HEK293 (cell line): ENCODE measurements at regions not wholly inside any gene's neighbourhood (a gene's known extent, or its start where the extent isn't known, plus 50 kb on each side); places are given as distances from the start of the nearest gene placed in this dataset.

ENCODE experiments used
- CTCF ChIA-PET: fragments of 350-600 bp; formaldehyde crosslinking; extraction: SDS; loops from one replicate; lab custom pipeline; 2021; ENCODE audit warnings: antibody characterized with exemption; lab: Yijun Ruan, JAX
- POLR2A ChIA-PET: fragments of 300-600 bp; formaldehyde crosslinking; extraction: SDS; loops from one replicate; lab custom pipeline; 2020; ENCODE audit warnings: antibody characterized with exemption, inconsistent platforms; lab: Yijun Ruan, JAX
- H3K27ac ChIP-seq: fragments of 200-500 bp; sonication (Bioruptor generic); 2 replicates; pipeline ENCODE4 v1.5.1; 2014; ENCODE audit warnings: low read depth, low read length, control low read depth, inconsistent platforms; ENCODE audit errors: extremely low read depth
- H3K36me3 ChIP-seq, 2 experiments: fragments of 200-500 bp in 1 of 2; sonication (Bioruptor generic) in 1 of 2; 1 replicate in 1 of 2; 2 replicates in 1 of 2; pipeline ENCODE4 v1.5.1; 2014 to 2017; ENCODE audit warnings: inconsistent platforms in 2 of 2, low read length in 2 of 2; ENCODE audit not compliant: control insufficient read depth in 2 of 2, insufficient read depth in 1 of 2
- H3K4me1 ChIP-seq: fragments of 200-500 bp; sonication (Bioruptor generic); 2 replicates; pipeline ENCODE4 v1.5.1; 2014; ENCODE audit warnings: mild to moderate bottlenecking, low read length, inconsistent platforms; ENCODE audit not compliant: control insufficient read depth, insufficient read depth
- H3K4me3 ChIP-seq: 2 replicates; pipeline ENCODE4 v1.5.1; 2011; ENCODE audit warnings: low read depth, mild to moderate bottlenecking, control low read depth, low read length, moderate library complexity
- H3K9me3 ChIP-seq: fragments of 200-500 bp; sonication (Bioruptor generic); 2 replicates; pipeline ENCODE4 v1.5.1; 2014; ENCODE audit warnings: low read depth, low read length, inconsistent platforms; ENCODE audit not compliant: control insufficient read depth, insufficient read depth
- BCL11A ChIP-seq: fragments of 450-650 bp; formaldehyde crosslinking; IDR thresholded peaks from 2 replicates; pipeline ENCODE4 v1.5.1; 2016; ENCODE audit warnings: low read depth, missing biosample characterization, missing genetic modification characterization
- GLIS2 ChIP-seq: fragments of 450-650 bp; formaldehyde crosslinking; IDR thresholded peaks from 2 replicates; pipeline ENCODE4 v1.5.1; 2016; ENCODE audit warnings: missing biosample characterization, missing genetic modification characterization
- KLF1 ChIP-seq: fragments of 450-650 bp; formaldehyde crosslinking; IDR thresholded peaks from 2 replicates; pipeline ENCODE4 v1.5.1; 2016; ENCODE audit warnings: missing biosample characterization, missing genetic modification characterization
- KLF9 ChIP-seq: fragments of 450-650 bp; formaldehyde crosslinking; IDR thresholded peaks from 2 replicates; pipeline ENCODE4 v1.5.1; 2016; ENCODE audit warnings: missing biosample characterization, missing genetic modification characterization, low read depth
- MEIS1 ChIP-seq: sonication (generic); formaldehyde crosslinking; IDR thresholded peaks from 2 replicates; pipeline ENCODE4 v1.8.1; 2022; ENCODE audit warnings: missing genetic modification reagents, mild to moderate bottlenecking, borderline replicate concordance
- OSR2 ChIP-seq: fragments of 450-650 bp; formaldehyde crosslinking; IDR thresholded peaks from 2 replicates; pipeline ENCODE4 v1.5.1; 2016; ENCODE audit warnings: missing biosample characterization, missing genetic modification characterization
- SCRT2 ChIP-seq: fragments of 450-650 bp; formaldehyde crosslinking; IDR thresholded peaks from 2 replicates; pipeline ENCODE4 v1.5.1; 2016; ENCODE audit warnings: missing biosample characterization, missing genetic modification characterization
- WT1 ChIP-seq: fragments of 450-650 bp; formaldehyde crosslinking; IDR thresholded peaks from 2 replicates; pipeline ENCODE4 v1.5.1; 2016; ENCODE audit warnings: missing biosample characterization, missing genetic modification characterization
- YY1 ChIP-seq: fragments of 450-650 bp; formaldehyde crosslinking; IDR thresholded peaks from 2 replicates; pipeline ENCODE4 v1.5.1; 2018; ENCODE audit warnings: missing biosample characterization, missing genetic modification characterization
- ZBTB1 ChIP-seq: fragments of 450-650 bp; formaldehyde crosslinking; IDR thresholded peaks from 2 replicates; pipeline ENCODE4 v1.5.1; 2016; ENCODE audit warnings: missing biosample characterization, missing genetic modification characterization
- ZNF155 ChIP-seq: fragments of 450-650 bp; formaldehyde crosslinking; IDR thresholded peaks from 2 replicates; pipeline ENCODE4 v1.5.1; 2016; ENCODE audit warnings: missing biosample characterization, missing genetic modification characterization
- ZNF175 ChIP-seq: fragments of 450-650 bp; formaldehyde crosslinking; IDR thresholded peaks from 2 replicates; pipeline ENCODE4 v1.5.1; 2016; ENCODE audit warnings: missing biosample characterization, missing genetic modification characterization
- ZNF223 ChIP-seq: fragments of 450-650 bp; formaldehyde crosslinking; IDR thresholded peaks from 2 replicates; pipeline ENCODE4 v1.5.1; 2016; ENCODE audit warnings: missing biosample characterization, missing genetic modification characterization
- ZNF239 ChIP-seq: fragments of 450-650 bp; formaldehyde crosslinking; IDR thresholded peaks from 2 replicates; pipeline ENCODE4 v1.5.1; 2016; ENCODE audit warnings: missing biosample characterization, missing genetic modification characterization
- ZNF302 ChIP-seq: fragments of 450-650 bp; formaldehyde crosslinking; IDR thresholded peaks from 2 replicates; pipeline ENCODE4 v1.5.1; 2016; ENCODE audit warnings: missing biosample characterization, missing genetic modification characterization, low read depth
- ZNF416 ChIP-seq: fragments of 450-650 bp; formaldehyde crosslinking; IDR thresholded peaks from 2 replicates; pipeline ENCODE4 v1.5.1; 2016; ENCODE audit warnings: missing biosample characterization, missing genetic modification characterization
- ZNF423 ChIP-seq: fragments of 450-650 bp; formaldehyde crosslinking; IDR thresholded peaks from 2 replicates; pipeline ENCODE4 v1.5.1; 2016; ENCODE audit warnings: missing biosample characterization, missing genetic modification characterization
- ZNF548 ChIP-seq: fragments of 450-650 bp; formaldehyde crosslinking; IDR thresholded peaks from 2 replicates; pipeline ENCODE4 v1.5.1; 2016; ENCODE audit warnings: missing biosample characterization, missing genetic modification characterization
- ZNF585B ChIP-seq: fragments of 450-650 bp; formaldehyde crosslinking; IDR thresholded peaks from 2 replicates; pipeline ENCODE4 v1.5.1; 2016; ENCODE audit warnings: missing biosample characterization, missing genetic modification characterization
- ZNF600 ChIP-seq: fragments of 450-650 bp; formaldehyde crosslinking; IDR thresholded peaks from 2 replicates; pipeline ENCODE4 v1.5.1; 2016; ENCODE audit warnings: missing biosample characterization, missing genetic modification characterization
- ZNF621 ChIP-seq: fragments of 450-650 bp; formaldehyde crosslinking; IDR thresholded peaks from 2 replicates; pipeline ENCODE4 v1.5.1; 2017; ENCODE audit warnings: missing biosample characterization, missing genetic modification characterization
- ZNF747 ChIP-seq: fragments of 450-650 bp; formaldehyde crosslinking; IDR thresholded peaks from 2 replicates; pipeline ENCODE4 v1.5.1; 2016; ENCODE audit warnings: missing biosample characterization, missing genetic modification characterization
- ZNF776 ChIP-seq: fragments of 450-650 bp; formaldehyde crosslinking; IDR thresholded peaks from 2 replicates; pipeline ENCODE4 v1.5.0; 2017; ENCODE audit warnings: missing biosample characterization, missing genetic modification characterization, borderline replicate concordance
- ZNF830 ChIP-seq: fragments of 450-650 bp; IDR thresholded peaks from 2 replicates; pipeline ENCODE4 v1.5.0; 2018; ENCODE audit warnings: missing biosample characterization, missing genetic modification characterization, low read depth, mild to moderate bottlenecking, moderate library complexity
- ZSCAN16 ChIP-seq: fragments of 450-650 bp; formaldehyde crosslinking; IDR thresholded peaks from 2 replicates; pipeline ENCODE4 v1.5.1; 2016; ENCODE audit warnings: missing biosample characterization, missing genetic modification characterization
- ZSCAN30 ChIP-seq: fragments of 450-650 bp; IDR thresholded peaks from 2 replicates; pipeline ENCODE4 v1.5.1; 2018; ENCODE audit warnings: missing biosample characterization, mild to moderate bottlenecking, missing genetic modification characterization, moderate library complexity
- TF ChIP-seq, protein P1 (sequence below): fragments of 450-650 bp; formaldehyde crosslinking; IDR thresholded peaks from 2 replicates; pipeline ENCODE4 v1.5.1; 2016; ENCODE audit warnings: missing biosample characterization, missing genetic modification characterization
- TF ChIP-seq, protein P2 (sequence below): fragments of 450-650 bp; formaldehyde crosslinking; IDR thresholded peaks from 2 replicates; pipeline ENCODE4 v1.5.1; 2016; ENCODE audit warnings: missing biosample characterization, missing genetic modification characterization
- TF ChIP-seq, protein P3 (sequence below): fragments of 450-650 bp; formaldehyde crosslinking; conservative IDR thresholded peaks from 2 replicates; pipeline ENCODE4 v1.5.1; 2016; ENCODE audit warnings: low read depth, missing biosample characterization, missing genetic modification characterization
- TF ChIP-seq, protein P4 (sequence below): fragments of 450-650 bp; formaldehyde crosslinking; IDR thresholded peaks from 2 replicates; pipeline ENCODE4 v1.5.1; 2017; ENCODE audit warnings: missing biosample characterization, missing genetic modification characterization
- TF ChIP-seq, protein P5 (sequence below): fragments of 450-650 bp; IDR thresholded peaks from 2 replicates; pipeline ENCODE4 v1.5.1; 2018; ENCODE audit warnings: missing biosample characterization, mild to moderate bottlenecking, missing genetic modification characterization

DNA sequence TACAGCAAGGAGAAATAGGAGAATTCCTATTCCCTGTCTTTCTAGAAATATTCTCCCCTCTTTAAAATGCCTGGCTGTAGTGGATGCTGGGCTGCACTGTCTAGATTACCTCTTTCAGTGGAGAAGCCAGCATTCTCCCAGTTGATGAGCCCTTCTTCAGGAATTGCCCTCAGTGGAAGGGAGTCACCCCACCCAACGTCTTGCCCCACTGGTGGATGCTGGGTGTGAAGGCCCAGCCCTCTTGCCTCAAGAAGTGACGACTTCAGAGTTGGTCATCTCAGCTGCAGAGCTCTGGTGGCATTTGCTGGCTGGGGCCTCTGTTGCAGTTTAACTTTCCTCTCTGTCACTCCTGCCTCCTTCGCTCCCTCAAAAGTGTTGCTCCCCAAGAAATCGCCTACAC is 248.2 kb downstream of the ATG4C start:
- no peak overlapping the region for H3K27ac ChIP-seq
- POLR2A ChIA-PET = no interaction called here

DNA sequence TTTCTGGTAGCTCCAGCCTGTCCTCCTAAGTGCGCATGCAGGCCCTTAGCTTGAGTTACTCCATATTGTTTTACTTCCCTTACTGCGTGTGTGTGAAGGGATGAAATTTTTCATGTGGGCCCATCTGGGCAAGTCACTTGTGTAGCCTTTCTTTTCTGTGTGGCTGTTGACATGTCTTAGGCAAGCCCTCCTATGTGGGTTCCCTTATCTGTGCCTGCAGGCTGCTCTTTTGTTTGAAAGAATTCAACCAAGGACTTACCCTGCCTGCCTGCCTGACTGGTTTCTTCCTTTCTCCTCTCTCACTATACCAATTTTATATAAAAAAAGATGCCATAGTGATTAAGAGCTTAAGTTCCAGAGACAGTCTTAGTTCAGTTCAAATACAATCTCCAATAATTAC is 249.3 kb downstream of the ATG4C start:
- Histone ChIP-seq H3K4me3 (no peak overlapping the region), H3K27ac (no peak overlapping the region), H3K4me1 (no peaks in the 10 kb centered on the region), H3K9me3 (no peaks in the 10 kb centered on the region), H3K36me3 (no peaks in the 10 kb centered on the region)
- CTCF ChIA-PET = interaction anchor here (0.6 kb wide), 1 partner anchor 1214 kb away, joined by 3 read pairs; no protein-coding TSS in a partner anchor
- POLR2A ChIA-PET = no interaction called here
- TF ChIP-seq ZNF776 (tag by site-specific recombination) = no peak
- no peak for TF ChIP-seq ZNF548 (tag by site-specific recombination)
- TF ChIP-seq, protein P1, sequence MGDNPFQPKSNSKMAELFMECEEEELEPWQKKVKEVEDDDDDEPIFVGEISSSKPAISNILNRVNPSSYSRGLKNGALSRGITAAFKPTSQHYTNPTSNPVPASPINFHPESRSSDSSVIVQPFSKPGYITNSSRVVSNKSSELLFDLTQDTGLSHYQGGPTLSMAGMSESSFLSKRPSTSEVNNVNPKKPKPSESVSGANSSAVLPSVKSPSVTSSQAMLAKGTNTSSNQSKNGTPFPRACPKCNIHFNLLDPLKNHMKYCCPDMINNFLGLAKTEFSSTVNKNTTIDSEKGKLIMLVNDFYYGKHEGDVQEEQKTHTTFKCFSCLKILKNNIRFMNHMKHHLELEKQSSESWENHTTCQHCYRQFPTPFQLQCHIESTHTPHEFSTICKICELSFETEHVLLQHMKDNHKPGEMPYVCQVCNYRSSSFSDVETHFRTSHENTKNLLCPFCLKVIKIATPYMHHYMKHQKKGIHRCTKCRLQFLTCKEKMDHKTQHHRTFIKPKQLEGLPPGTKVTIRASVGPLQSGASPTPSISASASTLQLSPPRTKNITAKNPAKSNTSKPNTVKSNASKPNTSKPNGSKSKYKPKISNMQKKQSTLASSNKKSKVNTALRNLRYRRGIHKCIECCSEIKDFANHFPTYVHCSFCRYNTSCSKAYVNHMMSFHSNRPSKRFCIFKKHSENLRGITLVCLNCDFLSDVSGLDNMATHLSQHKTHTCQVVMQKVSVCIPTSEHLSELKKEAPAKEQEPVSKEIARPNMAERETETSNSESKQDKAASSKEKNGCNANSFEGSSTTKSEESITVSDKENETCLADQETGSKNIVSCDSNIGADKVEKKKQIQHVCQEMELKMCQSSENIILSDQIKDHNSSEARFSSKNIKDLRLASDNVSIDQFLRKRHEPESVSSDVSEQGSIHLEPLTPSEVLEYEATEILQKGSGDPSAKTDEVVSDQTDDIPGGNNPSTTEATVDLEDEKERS (tag by site-specific recombination) = no peak
- TF ChIP-seq BCL11A (tag by site-specific recombination) = no peak
- TF ChIP-seq, protein P2, sequence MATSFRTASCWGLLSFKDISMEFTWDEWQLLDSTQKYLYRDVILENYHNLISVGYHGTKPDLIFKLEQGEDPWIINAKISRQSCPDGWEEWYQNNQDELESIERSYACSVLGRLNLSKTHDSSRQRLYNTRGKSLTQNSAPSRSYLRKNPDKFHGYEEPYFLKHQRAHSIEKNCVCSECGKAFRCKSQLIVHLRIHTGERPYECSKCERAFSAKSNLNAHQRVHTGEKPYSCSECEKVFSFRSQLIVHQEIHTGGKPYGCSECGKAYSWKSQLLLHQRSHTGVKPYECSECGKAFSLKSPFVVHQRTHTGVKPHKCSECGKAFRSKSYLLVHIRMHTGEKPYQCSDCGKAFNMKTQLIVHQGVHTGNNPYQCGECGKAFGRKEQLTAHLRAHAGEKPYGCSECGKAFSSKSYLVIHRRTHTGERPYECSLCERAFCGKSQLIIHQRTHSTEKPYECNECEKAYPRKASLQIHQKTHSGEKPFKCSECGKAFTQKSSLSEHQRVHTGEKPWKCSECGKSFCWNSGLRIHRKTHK (tag by site-specific recombination) = no peak
- TF ChIP-seq, protein P3, sequence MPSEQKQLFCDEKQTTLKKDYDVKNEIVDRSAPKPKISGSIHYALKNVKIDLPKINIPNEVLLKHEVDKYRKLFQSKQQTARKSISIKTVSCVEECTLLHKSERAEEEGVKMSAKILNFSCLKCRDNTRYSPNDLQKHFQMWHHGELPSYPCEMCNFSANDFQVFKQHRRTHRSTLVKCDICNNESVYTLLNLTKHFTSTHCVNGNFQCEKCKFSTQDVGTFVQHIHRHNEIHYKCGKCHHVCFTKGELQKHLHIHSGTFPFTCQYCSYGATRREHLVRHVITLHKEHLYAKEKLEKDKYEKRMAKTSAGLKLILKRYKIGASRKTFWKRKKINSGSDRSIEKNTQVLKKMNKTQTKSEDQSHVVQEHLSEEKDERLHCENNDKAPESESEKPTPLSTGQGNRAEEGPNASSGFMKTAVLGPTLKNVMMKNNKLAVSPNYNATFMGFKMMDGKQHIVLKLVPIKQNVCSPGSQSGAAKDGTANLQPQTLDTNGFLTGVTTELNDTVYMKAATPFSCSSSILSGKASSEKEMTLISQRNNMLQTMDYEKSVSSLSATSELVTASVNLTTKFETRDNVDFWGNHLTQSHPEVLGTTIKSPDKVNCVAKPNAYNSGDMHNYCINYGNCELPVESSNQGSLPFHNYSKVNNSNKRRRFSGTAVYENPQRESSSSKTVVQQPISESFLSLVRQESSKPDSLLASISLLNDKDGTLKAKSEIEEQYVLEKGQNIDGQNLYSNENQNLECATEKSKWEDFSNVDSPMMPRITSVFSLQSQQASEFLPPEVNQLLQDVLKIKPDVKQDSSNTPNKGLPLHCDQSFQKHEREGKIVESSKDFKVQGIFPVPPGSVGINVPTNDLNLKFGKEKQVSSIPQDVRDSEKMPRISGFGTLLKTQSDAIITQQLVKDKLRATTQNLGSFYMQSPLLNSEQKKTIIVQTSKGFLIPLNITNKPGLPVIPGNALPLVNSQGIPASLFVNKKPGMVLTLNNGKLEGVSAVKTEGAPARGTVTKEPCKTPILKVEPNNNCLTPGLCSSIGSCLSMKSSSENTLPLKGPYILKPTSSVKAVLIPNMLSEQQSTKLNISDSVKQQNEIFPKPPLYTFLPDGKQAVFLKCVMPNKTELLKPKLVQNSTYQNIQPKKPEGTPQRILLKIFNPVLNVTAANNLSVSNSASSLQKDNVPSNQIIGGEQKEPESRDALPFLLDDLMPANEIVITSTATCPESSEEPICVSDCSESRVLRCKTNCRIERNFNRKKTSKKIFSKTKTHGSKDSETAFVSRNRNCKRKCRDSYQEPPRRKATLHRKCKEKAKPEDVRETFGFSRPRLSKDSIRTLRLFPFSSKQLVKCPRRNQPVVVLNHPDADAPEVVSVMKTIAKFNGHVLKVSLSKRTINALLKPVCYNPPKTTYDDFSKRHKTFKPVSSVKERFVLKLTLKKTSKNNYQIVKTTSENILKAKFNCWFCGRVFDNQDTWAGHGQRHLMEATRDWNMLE = no peak
- TF ChIP-seq, protein P4, sequence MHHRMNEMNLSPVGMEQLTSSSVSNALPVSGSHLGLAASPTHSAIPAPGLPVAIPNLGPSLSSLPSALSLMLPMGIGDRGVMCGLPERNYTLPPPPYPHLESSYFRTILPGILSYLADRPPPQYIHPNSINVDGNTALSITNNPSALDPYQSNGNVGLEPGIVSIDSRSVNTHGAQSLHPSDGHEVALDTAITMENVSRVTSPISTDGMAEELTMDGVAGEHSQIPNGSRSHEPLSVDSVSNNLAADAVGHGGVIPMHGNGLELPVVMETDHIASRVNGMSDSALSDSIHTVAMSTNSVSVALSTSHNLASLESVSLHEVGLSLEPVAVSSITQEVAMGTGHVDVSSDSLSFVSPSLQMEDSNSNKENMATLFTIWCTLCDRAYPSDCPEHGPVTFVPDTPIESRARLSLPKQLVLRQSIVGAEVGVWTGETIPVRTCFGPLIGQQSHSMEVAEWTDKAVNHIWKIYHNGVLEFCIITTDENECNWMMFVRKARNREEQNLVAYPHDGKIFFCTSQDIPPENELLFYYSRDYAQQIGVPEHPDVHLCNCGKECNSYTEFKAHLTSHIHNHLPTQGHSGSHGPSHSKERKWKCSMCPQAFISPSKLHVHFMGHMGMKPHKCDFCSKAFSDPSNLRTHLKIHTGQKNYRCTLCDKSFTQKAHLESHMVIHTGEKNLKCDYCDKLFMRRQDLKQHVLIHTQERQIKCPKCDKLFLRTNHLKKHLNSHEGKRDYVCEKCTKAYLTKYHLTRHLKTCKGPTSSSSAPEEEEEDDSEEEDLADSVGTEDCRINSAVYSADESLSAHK (tag by site-specific recombination) = no peak
- no peak for TF ChIP-seq KLF1 (tag by site-specific recombination)
- TF ChIP-seq YY1 (tag by site-specific recombination) = no peak
- TF ChIP-seq ZNF239 = no peak
- no peak for TF ChIP-seq ZNF175 (tag by site-specific recombination)
- no peak for TF ChIP-seq ZNF747
- TF ChIP-seq MEIS1 = no peak
- no peak for TF ChIP-seq ZNF302
- no peak for TF ChIP-seq ZSCAN30 (tag by site-specific recombination)

More for the DNA sequence above, 248.2 kb downstream of the ATG4C start:
- no peaks in the 10 kb centered on the region for H3K36me3 ChIP-seq
- no peak overlapping the region for H3K4me3 ChIP-seq
- H3K4me1 ChIP-seq = no peaks in the 10 kb centered on the region
- TF ChIP-seq WT1 (tag by site-specific recombination) (no peak), ZSCAN16 (tag by site-specific recombination) (no peak), BCL11A (tag by site-specific recombination) (no peak), ZNF155 (tag by site-specific recombination) (no peak), ZBTB1 (tag by site-specific recombination) (no peak), ZNF621 (no peak), OSR2 (tag by site-specific recombination) (no peak), KLF9 (no peak), ZNF585B (tag by site-specific recombination) (no peak), ZNF423 (tag by site-specific recombination) (no peak), ZNF600 (no peak), GLIS2 (tag by site-specific recombination) (no peak), ZNF416 (tag by site-specific recombination) (no peak), SCRT2 (tag by site-specific recombination) (no peak), ZNF830 (no peak), MEIS1 (no peak), ZNF223 (tag by site-specific recombination) (no peak), KLF1 (tag by site-specific recombination) (no peak)
- TF ChIP-seq, protein P5, sequence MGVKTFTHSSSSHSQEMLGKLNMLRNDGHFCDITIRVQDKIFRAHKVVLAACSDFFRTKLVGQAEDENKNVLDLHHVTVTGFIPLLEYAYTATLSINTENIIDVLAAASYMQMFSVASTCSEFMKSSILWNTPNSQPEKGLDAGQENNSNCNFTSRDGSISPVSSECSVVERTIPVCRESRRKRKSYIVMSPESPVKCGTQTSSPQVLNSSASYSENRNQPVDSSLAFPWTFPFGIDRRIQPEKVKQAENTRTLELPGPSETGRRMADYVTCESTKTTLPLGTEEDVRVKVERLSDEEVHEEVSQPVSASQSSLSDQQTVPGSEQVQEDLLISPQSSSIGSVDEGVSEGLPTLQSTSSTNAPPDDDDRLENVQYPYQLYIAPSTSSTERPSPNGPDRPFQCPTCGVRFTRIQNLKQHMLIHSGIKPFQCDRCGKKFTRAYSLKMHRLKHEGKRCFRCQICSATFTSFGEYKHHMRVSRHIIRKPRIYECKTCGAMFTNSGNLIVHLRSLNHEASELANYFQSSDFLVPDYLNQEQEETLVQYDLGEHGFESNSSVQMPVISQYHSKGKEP (tag by site-specific recombination) = no peak
- H3K9me3 ChIP-seq = no peaks in the 10 kb centered on the region
- CTCF ChIA-PET = no interaction called here
